Neural cell (in vitro differentiated cells): ENCODE measurements at regions not wholly inside any gene's neighbourhood (a gene's known extent, or its start where the extent isn't known, plus 50 kb on each side); places are given as distances from the start of the nearest gene placed in this dataset.

Experiments
- H2AFZ ChIP-seq: fragments of 200-600, 300-800 bp; sonication (generic), shearing (Covaris generic); 2 replicates; pipeline ENCODE4 v1.6.0; 2014; ENCODE audit warnings: low read depth, mild to moderate bottlenecking, antibody characterized with exemption, low read length, moderate library complexity
- H3F3A ChIP-seq: fragments of 200-600 bp; shearing (Covaris generic); 2 replicates; pipeline ENCODE4 v1.6.1; 2016; ENCODE audit warnings: mild to moderate bottlenecking, moderate library complexity, mixed read lengths, antibody characterized with exemption, low read length; ENCODE audit not compliant: insufficient read depth, poor library complexity, severe bottlenecking
- H3K27ac ChIP-seq: fragments of 200-600, 300-800 bp; sonication (generic), shearing (Covaris generic); 2 replicates; pipeline ENCODE4 v1.5.1; 2014; ENCODE audit warnings: mild to moderate bottlenecking, low read length, moderate library complexity
- H3K27me3 ChIP-seq: fragments of 300-800, 200-600 bp; sonication (generic), shearing (Covaris generic); 2 replicates; pipeline ENCODE4 v1.6.0; 2014; ENCODE audit warnings: mild to moderate bottlenecking, low read depth, low read length, moderate library complexity; ENCODE audit not compliant: insufficient read depth
- H3K36me3 ChIP-seq: fragments of 300-800, 200-600 bp; sonication (generic), shearing (Covaris generic); 2 replicates; pipeline ENCODE4 v1.5.1; 2014; ENCODE audit warnings: mild to moderate bottlenecking, antibody characterized with exemption, low read length, moderate library complexity; ENCODE audit not compliant: insufficient read depth
- H3K4me2 ChIP-seq: fragments of 300-800, 200-600 bp; sonication (generic), shearing (Covaris generic); 2 replicates; pipeline ENCODE4 v1.6.0; 2014; ENCODE audit warnings: mild to moderate bottlenecking, low read length
- H3K4me3 ChIP-seq: fragments of 300-800, 200-600 bp; sonication (generic), shearing (Covaris generic); 2 replicates; pipeline ENCODE4 v1.5.1; 2014; ENCODE audit warnings: mild to moderate bottlenecking, low read length, moderate library complexity
- H3K79me2 ChIP-seq: fragments of 200-600 bp; shearing (Covaris generic); replicated peaks from 2 replicates; pipeline ENCODE4 v1.6.0; 2014; ENCODE audit warnings: mild to moderate bottlenecking, low read length, moderate library complexity; ENCODE audit not compliant: insufficient read depth
- H3K9ac ChIP-seq: fragments of 300-800, 200-600 bp; sonication (generic), shearing (Covaris generic); 2 replicates; pipeline ENCODE4 v1.6.1; 2016; ENCODE audit warnings: mild to moderate bottlenecking, low read length, mixed read lengths
- H3K9me2 ChIP-seq: fragments of 200-600 bp; shearing (Covaris generic); 2 replicates; pipeline ENCODE4 v1.6.1; 2016; ENCODE audit warnings: mild to moderate bottlenecking, low read length, mixed read lengths; ENCODE audit not compliant: insufficient read depth
- H3K9me3 ChIP-seq: fragments of 200-600, 300-800 bp; sonication (generic), shearing (Covaris generic); 2 replicates; pipeline ENCODE4 v1.6.1; 2016; ENCODE audit warnings: mild to moderate bottlenecking, mixed run types, low read length, moderate library complexity, mixed read lengths
- H4K20me1 ChIP-seq: fragments of 200-600 bp; shearing (Covaris generic); 2 replicates; pipeline ENCODE4 v1.6.1; 2016; ENCODE audit warnings: mild to moderate bottlenecking, mixed run types; ENCODE audit not compliant: insufficient read depth
- EP300 ChIP-seq: fragments of 450-650 bp; conservative IDR thresholded peaks from 2 replicates; pipeline ENCODE4 v1.6.1; 2014; ENCODE audit warnings: antibody characterized with exemption, mild to moderate bottlenecking, moderate library complexity; ENCODE audit not compliant: poor library complexity, severe bottlenecking
- EZH2 ChIP-seq: fragments of 200-600, 300-800 bp; shearing (Covaris generic), sonication (generic); IDR thresholded peaks from 2 replicates; pipeline ENCODE4 v1.6.1; 2014; ENCODE audit warnings: antibody characterized with exemption, low read length, borderline replicate concordance, mild to moderate bottlenecking; ENCODE audit not compliant: insufficient read depth, poor library complexity, severe bottlenecking
- MXI1 ChIP-seq: fragments of 450-650 bp; conservative IDR thresholded peaks from 2 replicates; pipeline ENCODE4 v1.6.1; 2014; ENCODE audit warnings: antibody characterized with exemption, mild to moderate bottlenecking; ENCODE audit not compliant: poor library complexity, severe bottlenecking
- POLR2AphosphoS5 ChIP-seq: IDR thresholded peaks from 2 replicates; pipeline ENCODE4 v1.6.1; 2012
- RAD21 ChIP-seq: fragments of 450-650 bp; conservative IDR thresholded peaks from 2 replicates; pipeline ENCODE4 v1.6.1; 2014; ENCODE audit warnings: antibody characterized with exemption, mild to moderate bottlenecking, moderate library complexity
- SMC3 ChIP-seq: fragments of 450-650 bp; conservative IDR thresholded peaks from 2 replicates; pipeline ENCODE4 v1.6.1; 2014; ENCODE audit warnings: antibody characterized with exemption, mild to moderate bottlenecking, moderate library complexity; ENCODE audit not compliant: poor library complexity
- TAF1 ChIP-seq: IDR thresholded peaks from 2 replicates; pipeline ENCODE4 v1.6.1; 2012; ENCODE audit warnings: low read depth
- TF ChIP-seq, protein P1 (sequence below): IDR thresholded peaks from 2 replicates; pipeline ENCODE4 v1.6.1; 2012; ENCODE audit warnings: borderline replicate concordance
- TF ChIP-seq, protein P2 (sequence below): fragments of 450-650 bp; IDR thresholded peaks from 2 replicates; pipeline ENCODE4 v1.5.1; 2014; ENCODE audit warnings: antibody characterized with exemption, mild to moderate bottlenecking, moderate library complexity; ENCODE audit not compliant: poor library complexity, severe bottlenecking

DNA sequence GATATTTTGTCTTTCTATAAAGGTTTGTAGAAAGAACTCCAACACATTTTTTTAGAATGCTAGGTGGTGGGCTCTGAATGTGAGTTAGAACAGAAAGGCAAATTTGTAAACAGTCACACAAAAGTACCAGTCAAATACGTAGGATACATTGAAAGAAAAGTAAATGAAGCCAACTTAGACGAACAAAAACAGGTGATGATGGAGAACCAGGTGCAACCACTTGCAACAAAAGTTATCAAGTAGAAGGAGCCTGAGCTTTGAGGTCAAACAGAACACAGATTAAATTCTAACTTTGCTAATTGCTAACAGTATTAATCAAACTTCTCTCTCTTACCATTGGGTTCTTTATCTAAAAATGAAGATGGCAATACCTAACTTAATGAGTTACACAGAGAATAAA is 62.7 kb upstream of the DAPP1 start:
- no peaks in the 10 kb centered on the region for H3K9me3 ChIP-seq
- no peaks in the 10 kb centered on the region for H3F3A ChIP-seq
- no peaks in the 10 kb centered on the region for H3K36me3 ChIP-seq
- no peaks in the 10 kb centered on the region for H3K9me2 ChIP-seq
- H3K27me3 ChIP-seq = no peaks in the 10 kb centered on the region
- H3K4me2 ChIP-seq = no peak overlapping the region
- TF ChIP-seq EZH2 = no peak
- TF ChIP-seq, protein P1, sequence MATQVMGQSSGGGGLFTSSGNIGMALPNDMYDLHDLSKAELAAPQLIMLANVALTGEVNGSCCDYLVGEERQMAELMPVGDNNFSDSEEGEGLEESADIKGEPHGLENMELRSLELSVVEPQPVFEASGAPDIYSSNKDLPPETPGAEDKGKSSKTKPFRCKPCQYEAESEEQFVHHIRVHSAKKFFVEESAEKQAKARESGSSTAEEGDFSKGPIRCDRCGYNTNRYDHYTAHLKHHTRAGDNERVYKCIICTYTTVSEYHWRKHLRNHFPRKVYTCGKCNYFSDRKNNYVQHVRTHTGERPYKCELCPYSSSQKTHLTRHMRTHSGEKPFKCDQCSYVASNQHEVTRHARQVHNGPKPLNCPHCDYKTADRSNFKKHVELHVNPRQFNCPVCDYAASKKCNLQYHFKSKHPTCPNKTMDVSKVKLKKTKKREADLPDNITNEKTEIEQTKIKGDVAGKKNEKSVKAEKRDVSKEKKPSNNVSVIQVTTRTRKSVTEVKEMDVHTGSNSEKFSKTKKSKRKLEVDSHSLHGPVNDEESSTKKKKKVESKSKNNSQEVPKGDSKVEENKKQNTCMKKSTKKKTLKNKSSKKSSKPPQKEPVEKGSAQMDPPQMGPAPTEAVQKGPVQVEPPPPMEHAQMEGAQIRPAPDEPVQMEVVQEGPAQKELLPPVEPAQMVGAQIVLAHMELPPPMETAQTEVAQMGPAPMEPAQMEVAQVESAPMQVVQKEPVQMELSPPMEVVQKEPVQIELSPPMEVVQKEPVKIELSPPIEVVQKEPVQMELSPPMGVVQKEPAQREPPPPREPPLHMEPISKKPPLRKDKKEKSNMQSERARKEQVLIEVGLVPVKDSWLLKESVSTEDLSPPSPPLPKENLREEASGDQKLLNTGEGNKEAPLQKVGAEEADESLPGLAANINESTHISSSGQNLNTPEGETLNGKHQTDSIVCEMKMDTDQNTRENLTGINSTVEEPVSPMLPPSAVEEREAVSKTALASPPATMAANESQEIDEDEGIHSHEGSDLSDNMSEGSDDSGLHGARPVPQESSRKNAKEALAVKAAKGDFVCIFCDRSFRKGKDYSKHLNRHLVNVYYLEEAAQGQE = no peak
- no peak for TF ChIP-seq POLR2AphosphoS5
- no peak for TF ChIP-seq SMC3
- no peak for TF ChIP-seq MXI1
- TF ChIP-seq, protein P2, sequence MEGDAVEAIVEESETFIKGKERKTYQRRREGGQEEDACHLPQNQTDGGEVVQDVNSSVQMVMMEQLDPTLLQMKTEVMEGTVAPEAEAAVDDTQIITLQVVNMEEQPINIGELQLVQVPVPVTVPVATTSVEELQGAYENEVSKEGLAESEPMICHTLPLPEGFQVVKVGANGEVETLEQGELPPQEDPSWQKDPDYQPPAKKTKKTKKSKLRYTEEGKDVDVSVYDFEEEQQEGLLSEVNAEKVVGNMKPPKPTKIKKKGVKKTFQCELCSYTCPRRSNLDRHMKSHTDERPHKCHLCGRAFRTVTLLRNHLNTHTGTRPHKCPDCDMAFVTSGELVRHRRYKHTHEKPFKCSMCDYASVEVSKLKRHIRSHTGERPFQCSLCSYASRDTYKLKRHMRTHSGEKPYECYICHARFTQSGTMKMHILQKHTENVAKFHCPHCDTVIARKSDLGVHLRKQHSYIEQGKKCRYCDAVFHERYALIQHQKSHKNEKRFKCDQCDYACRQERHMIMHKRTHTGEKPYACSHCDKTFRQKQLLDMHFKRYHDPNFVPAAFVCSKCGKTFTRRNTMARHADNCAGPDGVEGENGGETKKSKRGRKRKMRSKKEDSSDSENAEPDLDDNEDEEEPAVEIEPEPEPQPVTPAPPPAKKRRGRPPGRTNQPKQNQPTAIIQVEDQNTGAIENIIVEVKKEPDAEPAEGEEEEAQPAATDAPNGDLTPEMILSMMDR = no peak
- no peak for TF ChIP-seq EP300
- TF ChIP-seq RAD21 = no peak
- no peak for TF ChIP-seq TAF1
- no peak overlapping the region for H2AFZ ChIP-seq
- H4K20me1 ChIP-seq = no peaks in the 10 kb centered on the region
- no peak overlapping the region for H3K4me3 ChIP-seq
- no peak overlapping the region for H3K27ac ChIP-seq
- no peak overlapping the region for H3K9ac ChIP-seq
- no peaks in the 10 kb centered on the region for H3K79me2 ChIP-seq

DNA sequence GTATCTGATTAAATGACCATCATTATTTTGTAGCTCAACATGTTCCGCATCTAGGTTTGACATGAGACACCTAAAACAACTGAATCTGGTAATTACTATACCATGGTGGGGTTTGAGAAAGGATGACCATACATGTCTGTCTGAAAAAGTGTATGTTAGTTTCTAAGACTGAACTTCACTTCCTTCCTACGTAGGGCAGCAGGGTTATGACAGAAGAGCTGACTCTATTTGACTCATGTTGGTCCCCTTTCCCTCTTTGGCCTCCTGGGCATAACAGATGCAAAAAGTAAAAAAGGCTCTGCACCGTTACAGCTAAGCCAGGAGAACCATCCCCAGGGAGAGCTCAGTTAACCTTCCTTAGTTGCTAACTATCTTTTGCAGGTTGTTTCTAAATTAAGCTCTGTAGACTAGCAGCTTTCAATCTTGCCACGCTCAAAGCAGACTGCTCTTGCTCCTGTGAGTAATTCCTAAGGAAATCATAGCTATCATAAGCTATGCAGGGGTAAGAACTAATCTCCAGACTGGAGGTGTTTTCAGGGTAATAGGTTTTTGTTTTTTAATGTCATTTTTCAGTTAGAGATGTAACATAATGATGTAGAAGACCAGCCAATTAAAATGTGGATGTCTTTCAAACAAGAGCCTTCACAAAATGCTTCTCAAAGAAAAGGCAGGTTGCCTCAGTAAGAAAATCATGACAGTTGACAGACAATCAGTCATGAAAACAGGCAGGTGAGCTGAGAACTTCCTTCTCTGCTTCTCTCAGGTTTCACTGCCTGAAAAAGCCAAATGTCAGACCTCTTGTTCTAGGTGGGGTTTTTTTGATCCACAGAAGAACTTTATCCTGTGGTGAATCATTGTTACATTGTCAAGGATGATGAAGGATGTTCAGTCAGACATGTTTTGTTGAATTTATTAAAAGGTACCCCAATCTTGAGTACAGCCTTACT is 66.9 kb upstream of the DAPP1 start:
- Histone ChIP-seq H3K4me3 (peak overlapping the region; percentile 46), H3K27ac (peak overlapping the region; percentile 75), H3K27me3 (no peaks in the 10 kb centered on the region), H3K9me3 (no peaks in the 10 kb centered on the region), H3K9ac (peak overlapping the region; percentile 29), H3K4me2 (peak overlapping the region; percentile 6), H4K20me1 (no peaks in the 10 kb centered on the region), H3K79me2 (no peaks in the 10 kb centered on the region), H3K9me2 (no peaks in the 10 kb centered on the region), H3K36me3 (no peaks in the 10 kb centered on the region), H2AFZ (no peak overlapping the region), H3F3A (no peaks in the 10 kb centered on the region)
- TF ChIP-seq TAF1 (no peak), EZH2 (no peak), POLR2AphosphoS5 (peak; percentile 45), RAD21 (no peak), EP300 (peak; percentile 88), SMC3 (no peak), MXI1 (no peak)
- TF ChIP-seq, protein P1 = no peak
- TF ChIP-seq, protein P2 = no peak
